GM12878 (cell line): ENCODE measurements at regions not wholly inside any gene's neighbourhood (a gene's known extent, or its start where the extent isn't known, plus 50 kb on each side); places are given as distances from the start of the nearest gene placed in this dataset.

Source experiments
- ATAC-seq: fragments of 200-7000 bp; cut with Tn5 transposase; 3 replicates; pipeline ENCODE4 v1.9.1; 2020; ENCODE audit warnings: mild to moderate bottlenecking, moderate library complexity
- BruUV-seq: library from RNA; stranded (reverse); fragments of 400-500 nt; replicated peaks from 2 replicates; lab custom pipeline; 2021; lab: Mats Ljungman, UMichigan
- CTCF ChIA-PET: fragments of 300-600 bp; sonication (Branson Sonifier 250); formaldehyde crosslinking; extraction: SDS; loops from one replicate; lab custom pipeline; 2021; ENCODE audit warnings: inconsistent platforms; lab: Yijun Ruan, JAX
- POLR2A ChIA-PET: fragments of 350-600 bp; formaldehyde crosslinking; extraction: SDS; loops from one replicate; lab custom pipeline; 2021; ENCODE audit warnings: inconsistent platforms; lab: Charles Lee
- RAD21 ChIA-PET: fragments of 300-600 bp; sonication (Branson Sonifier 250); formaldehyde crosslinking; loops from one replicate; lab custom pipeline; 2023; ENCODE audit warnings: antibody characterized with exemption; ENCODE audit not compliant: unreplicated experiment; lab: Charles Lee
- SMC1A ChIA-PET: fragments of 300-600 bp; sonication (Branson Sonifier 250); formaldehyde crosslinking; loops from one replicate; lab custom pipeline; 2023; ENCODE audit not compliant: unreplicated experiment, uncharacterized antibody; lab: Charles Lee
- DNase-seq: peaks from one replicate; pipeline ENCODE4 v3.0.0-alpha.2; 2011; ENCODE audit warnings: low read depth, low spot score
- FAIRE-seq: peaks from 3 replicates; lab custom pipeline; 2011; peaks lifted over from hg19 to GRCh38; lab: Jason Lieb, UNC
- H2AFZ ChIP-seq: 2 replicates; pipeline ENCODE4 v1.6.0; 2011; ENCODE audit warnings: low read depth, low read length, control low read depth; ENCODE audit not compliant: control insufficient read depth
- H3K27ac ChIP-seq: 2 replicates; pipeline ENCODE4 v1.5.1; 2011; ENCODE audit warnings: control low read depth; ENCODE audit not compliant: control insufficient read depth, insufficient read depth
- H3K27me3 ChIP-seq, 2 experiments: replicated peaks in 1 of 2; 2 replicates each; pipeline versions ENCODE4 v1.6.0 to v1.6.1; 2011; ENCODE audit warnings: low read length in 1 of 2; ENCODE audit not compliant: control insufficient read depth in 2 of 2, insufficient read depth in 2 of 2
- H3K36me3 ChIP-seq, 2 experiments: 2 replicates each; pipeline ENCODE4 v1.5.1; 2011; ENCODE audit warnings: low read length in 1 of 2; ENCODE audit not compliant: control insufficient read depth in 2 of 2, insufficient read depth in 2 of 2
- H3K4me1 ChIP-seq: 2 replicates; pipeline ENCODE4 v1.6.1; 2011; ENCODE audit warnings: mild to moderate bottlenecking, low read length, moderate library complexity, mixed read lengths; ENCODE audit not compliant: control insufficient read depth, insufficient read depth
- H3K4me2 ChIP-seq: 2 replicates; pipeline ENCODE4 v1.6.0; 2011; ENCODE audit warnings: control low read depth; ENCODE audit not compliant: control insufficient read depth, insufficient read depth
- H3K4me3 ChIP-seq: fragments of 200-600 bp; sonication (generic); 2 replicates; pipeline ENCODE4 v1.5.1; 2016
- H3K79me2 ChIP-seq: 2 replicates; pipeline ENCODE4 v1.6.0; 2011; ENCODE audit warnings: low read length; ENCODE audit not compliant: control insufficient read depth, insufficient read depth
- H3K9ac ChIP-seq: 2 replicates; pipeline ENCODE4 v1.8.0; 2011; ENCODE audit warnings: low read length, control low read depth, mixed read lengths; ENCODE audit not compliant: control insufficient read depth, insufficient read depth
- H3K9me3 ChIP-seq: replicated peaks from 3 replicates; pipeline ENCODE4 v1.5.1; 2011; ENCODE audit warnings: mild to moderate bottlenecking, low read length; ENCODE audit not compliant: control insufficient read depth, insufficient read depth
- H4K20me1 ChIP-seq: 2 replicates; pipeline ENCODE4 v1.6.0; 2011; ENCODE audit not compliant: control insufficient read depth, insufficient read depth
- ASH2L ChIP-seq: fragments of 300-600, 200-600 bp; sonication (generic); IDR thresholded peaks from 2 replicates; pipeline ENCODE4 v1.6.1; 2017; ENCODE audit warnings: low read depth, mild to moderate bottlenecking, borderline replicate concordance
- ATF3 ChIP-seq: IDR thresholded peaks from 2 replicates; pipeline ENCODE4 v1.6.1; 2011; ENCODE audit warnings: low read depth, mild to moderate bottlenecking, low read length, moderate library complexity, borderline replicate concordance; ENCODE audit errors: extremely low read depth
- BMI1 ChIP-seq: fragments of 450-650 bp; IDR thresholded peaks from 2 replicates; pipeline ENCODE4 v1.6.1; 2016; ENCODE audit warnings: mild to moderate bottlenecking, moderate library complexity, borderline replicate concordance
- CBX3 ChIP-seq: fragments of 200-600 bp; sonication (generic); IDR thresholded peaks from 2 replicates; pipeline ENCODE4 v1.6.1; 2016; ENCODE audit warnings: low read depth, borderline replicate concordance
- CBX5 ChIP-seq: sonication (generic); IDR thresholded peaks from 2 replicates; pipeline ENCODE4 v1.6.1; 2016; ENCODE audit warnings: low read depth, moderate library complexity, mild to moderate bottlenecking, inconsistent platforms
- CEBPB ChIP-seq, 2 experiments: fragments of 150-350 bp in 1 of 2; IDR thresholded peaks; 2 replicates each; pipeline ENCODE4 v1.6.1; 2012 to 2014; ENCODE audit warnings: low read depth in 2 of 2, low read length in 2 of 2, borderline replicate concordance in 1 of 2, inconsistent platforms in 1 of 2
- CTCF ChIP-seq, 3 experiments: IDR thresholded peaks in 2 of 3; conservative IDR thresholded peaks in 1 of 3; 2 replicates each; pipeline ENCODE4 v1.5.1; 2011; ENCODE audit warnings: low read depth in 3 of 3, low read length in 3 of 3, mild to moderate bottlenecking in 3 of 3, control low read depth in 2 of 3, moderate library complexity in 2 of 3, inconsistent platforms in 1 of 3, mixed read lengths in 1 of 3; ENCODE audit not compliant: control insufficient read depth in 2 of 3, insufficient read depth in 1 of 3; ENCODE audit errors: extremely low read depth in 1 of 3
- NR2F1 ChIP-seq: fragments of 450-650 bp; conservative IDR thresholded peaks from 2 replicates; pipeline ENCODE4 v1.6.1; 2017; ENCODE audit warnings: mild to moderate bottlenecking
- SIN3A ChIP-seq: IDR thresholded peaks from 2 replicates; pipeline ENCODE4 v1.6.1; 2012; ENCODE audit warnings: low read depth, low read length, improper control_type of control experiment
- SUZ12 ChIP-seq: fragments of 200-600 bp; sonication (generic); IDR thresholded peaks from one replicate; pipeline ENCODE4 v1.6.1; 2018; ENCODE audit warnings: antibody characterized with exemption, mild to moderate bottlenecking; ENCODE audit not compliant: unreplicated experiment
- YY1 ChIP-seq: IDR thresholded peaks from 2 replicates; pipeline ENCODE4 v1.6.1; 2011; ENCODE audit warnings: low read depth, mild to moderate bottlenecking, low read length
- ZNF24 ChIP-seq: fragments of 450-650 bp; IDR thresholded peaks from 2 replicates; pipeline ENCODE4 v1.6.1; 2017; ENCODE audit warnings: antibody characterized with exemption, mild to moderate bottlenecking
- in situ Hi-C: fragments of 300-500 bp; cut with MboI; formaldehyde crosslinking; loops from 9 replicates; pipeline ENCODE4 v1.14.3; 2018; ENCODE audit warnings: mixed read lengths
- intact Hi-C: fragments of 100-400 bp; cut with micrococcal nuclease; formaldehyde crosslinking; loops from one replicate; pipeline ENCODE4 v1.14.2; 2022; ENCODE audit not compliant: unreplicated experiment
- TF ChIP-seq, protein P1 (sequence below): fragments of 450-650 bp; IDR thresholded peaks from 2 replicates; pipeline ENCODE4 v1.6.1; 2017; ENCODE audit warnings: mild to moderate bottlenecking, moderate library complexity

DNA sequence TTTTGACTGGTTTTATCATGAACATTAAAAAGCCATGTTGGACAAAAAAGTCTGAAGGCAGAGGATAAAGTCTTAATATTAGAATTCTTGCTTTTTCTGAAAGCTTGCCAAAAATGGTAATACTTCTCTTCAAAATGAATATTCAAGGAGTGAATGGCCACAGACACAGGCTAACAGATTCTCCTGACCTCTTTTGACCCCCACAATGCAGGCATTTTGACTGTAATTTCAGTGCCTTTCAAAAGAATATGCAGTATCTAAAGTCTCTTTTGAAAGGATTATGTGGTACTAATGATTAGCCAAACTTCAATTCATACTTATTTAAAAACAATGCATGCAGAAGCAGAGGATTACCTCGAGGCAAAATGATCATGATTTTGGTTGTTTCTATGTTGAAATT lies 557.8 kb upstream of the GCFC2 start (continued):
- TF ChIP-seq CTCF (IDR thresholded peaks at IDR 0.05 in 2 of 3, conservative IDR thresholded peaks at IDR 0.05 in 1 of 3; ENCODE audit: control insufficient read depth in 2 of 3, extremely low read depth in 1 of 3, insufficient read depth in 1 of 3, low read depth in 3 of 3, low read length in 3 of 3) (no peak), CEBPB (IDR thresholded peaks at IDR 0.05; ENCODE audit: borderline replicate concordance in 1 of 2, low read depth in 2 of 2, low read length in 2 of 2) (no peak), YY1 (no peak)

DNA sequence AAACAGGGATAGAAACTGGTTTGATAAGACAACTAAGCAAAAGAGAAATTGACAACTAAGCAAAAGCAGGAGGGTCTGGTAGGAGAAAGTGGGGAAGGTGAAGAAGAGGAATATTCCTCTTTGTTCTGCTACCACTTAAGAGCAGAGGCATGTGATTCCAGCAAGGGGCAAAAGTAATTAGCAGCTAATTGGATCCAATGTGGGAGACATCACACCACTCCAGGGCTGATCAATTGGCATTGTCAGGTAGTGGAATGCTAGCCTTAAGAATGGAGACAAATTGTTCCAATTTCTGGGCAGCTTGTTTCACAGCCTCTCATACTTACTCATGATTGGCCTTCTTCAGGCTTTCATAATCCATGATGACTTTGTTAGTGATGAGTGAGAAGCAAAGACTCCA lies 547.1 kb upstream of the GCFC2 start:
- Histone ChIP-seq H3K36me3 (no peaks in the 10 kb centered on the region), H3K27me3 (no peaks in the 10 kb centered on the region), H3K9ac (no peak overlapping the region), H3K79me2 (no peaks in the 10 kb centered on the region), H2AFZ (no peak overlapping the region), H3K4me1 (no peaks in the 10 kb centered on the region), H3K4me2 (no peak overlapping the region), H3K27ac (no peak overlapping the region), H3K4me3 (no peak overlapping the region), H3K9me3 (no peaks in the 10 kb centered on the region), H4K20me1 (no peaks in the 10 kb centered on the region)
- TF ChIP-seq ATF3 (no peak), ZNF24 (no peak), SIN3A (no peak), CBX3 (no peak), NR2F1 (no peak), ASH2L (no peak), BMI1 (no peak), SUZ12 (no peak), CBX5 (no peak)
- TF ChIP-seq, protein P1, sequence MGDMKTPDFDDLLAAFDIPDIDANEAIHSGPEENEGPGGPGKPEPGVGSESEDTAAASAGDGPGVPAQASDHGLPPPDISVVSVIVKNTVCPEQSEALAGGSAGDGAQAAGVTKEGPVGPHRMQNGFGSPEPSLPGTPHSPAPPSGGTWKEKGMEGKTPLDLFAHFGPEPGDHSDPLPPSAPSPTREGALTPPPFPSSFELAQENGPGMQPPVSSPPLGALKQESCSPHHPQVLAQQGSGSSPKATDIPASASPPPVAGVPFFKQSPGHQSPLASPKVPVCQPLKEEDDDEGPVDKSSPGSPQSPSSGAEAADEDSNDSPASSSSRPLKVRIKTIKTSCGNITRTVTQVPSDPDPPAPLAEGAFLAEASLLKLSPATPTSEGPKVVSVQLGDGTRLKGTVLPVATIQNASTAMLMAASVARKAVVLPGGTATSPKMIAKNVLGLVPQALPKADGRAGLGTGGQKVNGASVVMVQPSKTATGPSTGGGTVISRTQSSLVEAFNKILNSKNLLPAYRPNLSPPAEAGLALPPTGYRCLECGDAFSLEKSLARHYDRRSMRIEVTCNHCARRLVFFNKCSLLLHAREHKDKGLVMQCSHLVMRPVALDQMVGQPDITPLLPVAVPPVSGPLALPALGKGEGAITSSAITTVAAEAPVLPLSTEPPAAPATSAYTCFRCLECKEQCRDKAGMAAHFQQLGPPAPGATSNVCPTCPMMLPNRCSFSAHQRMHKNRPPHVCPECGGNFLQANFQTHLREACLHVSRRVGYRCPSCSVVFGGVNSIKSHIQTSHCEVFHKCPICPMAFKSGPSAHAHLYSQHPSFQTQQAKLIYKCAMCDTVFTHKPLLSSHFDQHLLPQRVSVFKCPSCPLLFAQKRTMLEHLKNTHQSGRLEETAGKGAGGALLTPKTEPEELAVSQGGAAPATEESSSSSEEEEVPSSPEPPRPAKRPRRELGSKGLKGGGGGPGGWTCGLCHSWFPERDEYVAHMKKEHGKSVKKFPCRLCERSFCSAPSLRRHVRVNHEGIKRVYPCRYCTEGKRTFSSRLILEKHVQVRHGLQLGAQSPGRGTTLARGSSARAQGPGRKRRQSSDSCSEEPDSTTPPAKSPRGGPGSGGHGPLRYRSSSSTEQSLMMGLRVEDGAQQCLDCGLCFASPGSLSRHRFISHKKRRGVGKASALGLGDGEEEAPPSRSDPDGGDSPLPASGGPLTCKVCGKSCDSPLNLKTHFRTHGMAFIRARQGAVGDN: no peak
- ChIA-PET RAD21 (no interaction called here), POLR2A (no interaction called here), CTCF (no interaction called here), SMC1A (no interaction called here)
- no peak for ATAC-seq
- FAIRE-seq: no peak
- in situ Hi-C loops: no loop called here
- intact Hi-C loops: no loop called here
- no TSS peak for BruUV-seq
- DNase-seq: no peak
